B cell (primary cell): ENCODE measurements at regions not wholly inside any gene's neighbourhood (a gene's known extent, or its start where the extent isn't known, plus 50 kb on each side); places are given as distances from the start of the nearest gene placed in this dataset.

ENCODE experiments used
- ATAC-seq: fragments of 200-7000 bp; cut with Tn5 transposase; one replicate; pipeline ENCODE4 v1.10.0; 2021; ENCODE audit warnings: low read depth, mild to moderate bottlenecking, moderate number of reproducible peaks, moderate library complexity
- CTCF ChIA-PET: fragments of 350-600 bp; sonication (Branson Sonifier 250); formaldehyde crosslinking; loops from one replicate; lab custom pipeline; 2021; ENCODE audit warnings: antibody characterized with exemption, inconsistent platforms; lab: Charles Lee
- POLR2A ChIA-PET: fragments of 350-600 bp; sonication (Branson Sonifier 250); formaldehyde crosslinking; loops from one replicate; lab custom pipeline; 2021; ENCODE audit warnings: antibody characterized with exemption; lab: Charles Lee
- DNase-seq: peaks from one replicate; pipeline ENCODE4 v3.0.0; 2013
- H2AFZ ChIP-seq: 2 replicates; pipeline ENCODE4 v1.6.1; 2012; ENCODE audit warnings: mild to moderate bottlenecking, low read depth, low read length; ENCODE audit not compliant: insufficient read depth, poor library complexity, severe bottlenecking
- H3K27ac ChIP-seq, 2 donors: 1 replicate in 1 of 2; 2 replicates in 1 of 2; pipeline ENCODE4 v1.5.1; 2012 to 2013; ENCODE audit warnings: low read length in 2 of 2, mild to moderate bottlenecking in 2 of 2, moderate library complexity in 1 of 2
- H3K27me3 ChIP-seq, 4 experiments: fragments of 200-600 bp in 1 of 4; sonication (generic) in 1 of 4; replicated peaks in 1 of 4; 1 replicate in 2 of 4; 2 replicates in 2 of 4; pipeline versions ENCODE4 v1.6.1 to v1.7.0; 2013 to 2016; ENCODE audit warnings: low read length in 3 of 4, mild to moderate bottlenecking in 2 of 4, mixed read lengths in 1 of 4, moderate library complexity in 1 of 4; ENCODE audit not compliant: insufficient read depth in 4 of 4, control insufficient read depth in 3 of 4; ENCODE audit errors: control extremely low read depth in 1 of 4
- H3K36me3 ChIP-seq, 2 experiments: replicated peaks in 1 of 2; 1 replicate in 1 of 2; 2 replicates in 1 of 2; pipeline versions ENCODE4 v1.6.1 to v1.7.1; 2013; ENCODE audit warnings: low read length in 1 of 2; ENCODE audit not compliant: insufficient read depth in 2 of 2, control insufficient read depth in 1 of 2; ENCODE audit errors: control extremely low read depth in 1 of 2, extremely low read depth in 1 of 2
- H3K4me1 ChIP-seq, 2 donors: fragments of 200-600 bp in 1 of 2; sonication (generic) in 1 of 2; 1 replicate in 1 of 2; 2 replicates in 1 of 2; pipeline versions ENCODE4 v1.5.1 to v1.6.1; 2013 to 2017; ENCODE audit warnings: low read length in 2 of 2; ENCODE audit not compliant: control insufficient read depth in 2 of 2, insufficient read depth in 2 of 2
- H3K4me2 ChIP-seq: replicated peaks from 2 replicates; pipeline ENCODE3; 2012; ENCODE audit warnings: mild to moderate bottlenecking, low read depth, low read length; ENCODE audit not compliant: poor library complexity, severe bottlenecking
- H3K4me3 ChIP-seq, 5 experiments: fragments of 200-600 bp in 1 of 5; sonication (generic) in 1 of 5; 1 replicate in 3 of 5; 2 replicates in 2 of 5; pipeline versions ENCODE4 v1.5.1 to v1.7.0; 2011 to 2016; ENCODE audit warnings: low read length in 4 of 5, mild to moderate bottlenecking in 4 of 5, low read depth in 2 of 5, control low read depth in 1 of 5, moderate library complexity in 1 of 5; ENCODE audit not compliant: insufficient read depth in 1 of 5; ENCODE audit errors: control extremely low read depth in 1 of 5, extremely low read depth in 1 of 5
- H3K79me2 ChIP-seq: fragments of 200-600 bp; sonication (generic); one replicate; pipeline ENCODE4 v1.6.0; 2016; ENCODE audit warnings: low read length; ENCODE audit not compliant: control insufficient read depth, insufficient read depth
- H3K9ac ChIP-seq: fragments of 200-600 bp; sonication (generic); 2 replicates; pipeline ENCODE4 v1.6.1; 2017; ENCODE audit warnings: mild to moderate bottlenecking, low read length, moderate library complexity
- H3K9me3 ChIP-seq, 3 donors: one replicate each; pipeline versions ENCODE4 v1.6.1 to v1.7.1; 2013; ENCODE audit warnings: low read length in 2 of 3; ENCODE audit not compliant: control insufficient read depth in 2 of 3, insufficient read depth in 1 of 3; ENCODE audit errors: control extremely low read depth in 1 of 3
- H4K20me1 ChIP-seq: 2 replicates; pipeline ENCODE4 v1.6.0; 2012; ENCODE audit warnings: mild to moderate bottlenecking, low read length; ENCODE audit not compliant: insufficient read depth, control insufficient read depth, poor library complexity, severe bottlenecking
- H3K27ac Mint-ChIP-seq: one replicate; pipeline ENCODE4 v1.8.0; 2021; ENCODE audit warnings: mixed read lengths
- H3K27me3 Mint-ChIP-seq: one replicate; pipeline ENCODE4 v1.8.0; 2021; ENCODE audit warnings: mixed read lengths
- H3K4me1 Mint-ChIP-seq: one replicate; pipeline ENCODE4 v1.8.0; 2021; ENCODE audit warnings: mixed read lengths
- H3K4me3 Mint-ChIP-seq: one replicate; pipeline ENCODE4 v1.8.0; 2021; ENCODE audit warnings: mixed read lengths
- H3K9me3 Mint-ChIP-seq: one replicate; pipeline ENCODE4 v1.8.0; 2022; ENCODE audit warnings: mixed read lengths; ENCODE audit not compliant: insufficient read depth
- EZH2 ChIP-seq: IDR thresholded peaks from 2 replicates; pipeline ENCODE4 v1.6.1; 2012; ENCODE audit warnings: borderline replicate concordance, low read depth, mild to moderate bottlenecking, moderate library complexity, low read length; ENCODE audit not compliant: insufficient read depth, poor library complexity, severe bottlenecking
- WGBS: methylation state at CpG from one replicate; pipeline ENCODE4 v1.1.5; 2013; ENCODE audit warnings: missing lambda C conversion rate; ENCODE audit not compliant: insufficient coverage; 5-methylcytosine and 5-hydroxymethylcytosine counted together
- intact Hi-C: fragments of 100-400 bp; cut with micrococcal nuclease; formaldehyde crosslinking; loops from one replicate; pipeline ENCODE4 v1.10.0; 2022
- TF ChIP-seq, protein P1 (sequence below): fragments of 200-600 bp; IDR thresholded peaks from one replicate; pipeline ENCODE4 v1.8.0; 2022; ENCODE audit warnings: antibody characterized with exemption, mild to moderate bottlenecking

DNA sequence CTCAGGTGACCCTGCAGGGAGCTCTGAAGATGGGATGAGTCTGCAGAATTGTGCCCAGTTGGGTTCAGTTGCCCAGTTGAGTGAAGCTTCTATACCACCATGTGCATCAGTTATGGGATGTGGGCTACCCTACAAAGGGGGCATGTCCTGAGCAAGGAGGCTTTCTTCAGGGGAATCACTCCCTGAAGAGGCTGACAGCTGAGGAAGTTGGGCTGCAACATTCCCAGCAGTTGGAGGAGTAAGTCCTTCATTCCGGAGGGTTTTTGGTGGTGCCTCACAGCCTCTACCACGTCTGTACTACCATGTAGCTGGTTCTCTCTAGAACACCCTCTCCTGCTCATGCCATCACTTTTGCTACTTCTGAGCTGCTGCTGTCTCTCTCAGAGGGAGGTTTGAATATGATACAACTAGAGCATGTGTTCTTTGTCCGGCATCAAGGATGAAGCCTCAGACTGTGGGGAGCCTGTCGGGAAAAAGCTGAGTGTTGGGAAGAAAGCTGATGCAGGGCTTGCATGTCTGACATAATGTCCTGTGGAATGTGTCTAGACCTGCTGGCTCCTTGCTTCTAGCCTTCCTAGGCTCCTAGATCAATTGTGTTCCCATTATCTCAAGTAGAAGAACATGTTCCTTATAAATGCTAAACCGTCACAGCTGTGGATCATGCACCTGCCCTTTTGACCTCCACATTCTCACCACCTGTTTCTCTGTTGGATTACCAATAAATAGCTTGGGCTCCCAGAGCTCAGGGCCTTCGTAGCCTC is 355.8 kb downstream of the CCSER2 start:
- no peak overlapping the region for H3K4me2 ChIP-seq
- 87% methylated on average over 5 of the region's 6 CpGs for WGBS
- no peak overlapping the region for H3K4me3 Mint-ChIP-seq

DNA sequence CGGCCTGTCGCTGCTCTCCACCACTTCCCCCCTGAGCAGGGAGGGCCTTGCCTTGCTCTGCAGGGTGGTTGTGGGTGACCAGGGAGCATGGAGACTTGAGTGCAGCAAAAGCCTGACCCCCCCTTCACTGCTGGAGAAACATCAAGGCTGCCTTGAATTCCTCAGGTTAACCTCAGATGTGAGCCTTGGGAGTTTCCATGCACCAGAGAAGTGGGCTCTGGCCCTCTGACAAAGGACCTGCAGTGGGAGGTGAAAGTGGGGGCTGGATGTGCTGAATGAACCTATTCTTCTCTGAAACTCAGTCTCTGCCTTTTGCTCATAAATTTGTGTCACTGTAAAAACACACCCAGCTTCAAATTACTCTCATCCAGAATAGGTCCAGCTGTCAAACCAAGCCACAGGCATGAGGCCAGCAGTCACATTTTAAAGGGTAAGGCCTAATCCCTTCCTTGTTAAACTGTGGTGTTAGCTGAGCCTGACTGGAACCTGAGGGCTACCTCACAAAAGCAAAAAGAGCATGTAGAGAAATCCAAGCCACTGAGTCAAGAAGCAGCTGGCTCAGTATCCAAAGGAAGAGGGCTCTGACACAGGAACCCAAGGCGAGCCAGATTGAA is 356.8 kb downstream of the CCSER2 start:
- peaks cover 7% of the 10 kb centered on the region for H3K27me3 Mint-ChIP-seq
- Histone ChIP-seq H3K4me3 (no peak overlapping the region), H3K36me3 (no peaks in the 10 kb centered on the region), H3K4me1 (no peaks in the 10 kb centered on the region), H4K20me1 (no peaks in the 10 kb centered on the region), H3K9ac (no peak overlapping the region), H3K4me2 (no peak overlapping the region), H3K9me3 (no peaks in the 10 kb centered on the region), H2AFZ (no peak overlapping the region), H3K79me2 (no peaks in the 10 kb centered on the region), H3K27ac (no peak overlapping the region), H3K27me3 (no peaks in the 10 kb centered on the region)
- POLR2A ChIA-PET, result no interaction called here
- no peaks in the 10 kb centered on the region for H3K4me1 Mint-ChIP-seq
- CTCF ChIA-PET, result no interaction called here
- H3K27ac Mint-ChIP-seq, result no peak overlapping the region
- 71% methylated on average over 1 of the region's 3 CpGs for WGBS
- no peak overlapping the region for H3K4me3 Mint-ChIP-seq
- no peaks in the 10 kb centered on the region for H3K9me3 Mint-ChIP-seq
- TF ChIP-seq, protein P1, sequence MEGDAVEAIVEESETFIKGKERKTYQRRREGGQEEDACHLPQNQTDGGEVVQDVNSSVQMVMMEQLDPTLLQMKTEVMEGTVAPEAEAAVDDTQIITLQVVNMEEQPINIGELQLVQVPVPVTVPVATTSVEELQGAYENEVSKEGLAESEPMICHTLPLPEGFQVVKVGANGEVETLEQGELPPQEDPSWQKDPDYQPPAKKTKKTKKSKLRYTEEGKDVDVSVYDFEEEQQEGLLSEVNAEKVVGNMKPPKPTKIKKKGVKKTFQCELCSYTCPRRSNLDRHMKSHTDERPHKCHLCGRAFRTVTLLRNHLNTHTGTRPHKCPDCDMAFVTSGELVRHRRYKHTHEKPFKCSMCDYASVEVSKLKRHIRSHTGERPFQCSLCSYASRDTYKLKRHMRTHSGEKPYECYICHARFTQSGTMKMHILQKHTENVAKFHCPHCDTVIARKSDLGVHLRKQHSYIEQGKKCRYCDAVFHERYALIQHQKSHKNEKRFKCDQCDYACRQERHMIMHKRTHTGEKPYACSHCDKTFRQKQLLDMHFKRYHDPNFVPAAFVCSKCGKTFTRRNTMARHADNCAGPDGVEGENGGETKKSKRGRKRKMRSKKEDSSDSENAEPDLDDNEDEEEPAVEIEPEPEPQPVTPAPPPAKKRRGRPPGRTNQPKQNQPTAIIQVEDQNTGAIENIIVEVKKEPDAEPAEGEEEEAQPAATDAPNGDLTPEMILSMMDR, result no peak
- intact Hi-C loops, result no loop called here
- ATAC-seq (no peak), DNase-seq (no peak)

More for the DNA sequence above, 355.8 kb downstream of the CCSER2 start:
- DNase-seq (no peak), ATAC-seq (no peak)
- Histone ChIP-seq H3K4me3 (no peak overlapping the region), H3K27ac (no peak overlapping the region), H3K36me3 (no peaks in the 10 kb centered on the region), H4K20me1 (no peaks in the 10 kb centered on the region), H2AFZ (no peak overlapping the region), H3K79me2 (no peaks in the 10 kb centered on the region), H3K4me1 (no peaks in the 10 kb centered on the region), H3K9me3 (no peaks in the 10 kb centered on the region), H3K9ac (no peak overlapping the region), H3K27me3 (no peaks in the 10 kb centered on the region)
- Mint-ChIP-seq H3K27me3 (peaks cover 7% of the 10 kb centered on the region), H3K4me1 (no peaks in the 10 kb centered on the region), H3K27ac (no peak overlapping the region), H3K9me3 (no peaks in the 10 kb centered on the region)
- intact Hi-C loops, result no loop called here
- ChIA-PET CTCF (no interaction called here), POLR2A (no interaction called here)
- TF ChIP-seq, protein P1, result no peak
- TF ChIP-seq EZH2, result no peak
